ENCODE measurements at regions not wholly inside any gene's neighbourhood (a gene's known extent, or its start where the extent isn't known, plus 50 kb on each side); places are given as distances from the start of the nearest gene placed in this dataset.

GRCh38 chr15:81814882-81815455, 230.8 kb downstream of the MEX3B start:
- ChIA-PET CTCF (ENCODE audit: low intra/inter-chr PET ratio) (no interaction called here), POLR2A (interaction anchor here (1.8 kb wide), 1 partner anchor 17 kb away, joined by 3 read pairs; no protein-coding TSS in a partner anchor)
- Histone ChIP-seq H3K4me2 (ENCODE audit: insufficient read depth, low read length) (no peak overlapping the region), H3K27me3 (ENCODE audit: control insufficient read depth in 2 of 2, insufficient read depth in 2 of 2, low read length in 2 of 2) (no peaks in the 10 kb centered on the region), H2AFZ (ENCODE audit: low read depth, low read length) (no peak overlapping the region), H3K9ac (ENCODE audit: insufficient read depth in 1 of 2, low read depth in 2 of 2, low read length in 2 of 2) (0 out of 4 replicates have a peak overlapping the region, but pooled peaks of 1 of the 2 experiments have one; percentile 43), H3K9me1 (ENCODE audit: control insufficient read depth, insufficient read depth, low read length) (no peaks in the 10 kb centered on the region), H3K27ac (ENCODE audit: extremely low read depth, low read depth, low read length) (no peak overlapping the region), H4K20me1 (replicated peaks; ENCODE audit: control insufficient read depth, insufficient read depth, low read length) (no peaks in the 10 kb centered on the region), H3K4me3 (no peak overlapping the region), H3K4me1 (replicated peaks in 1 of 2; ENCODE audit: control insufficient read depth in 2 of 2, insufficient read depth in 2 of 2, low read length in 2 of 2) (no peaks in the 10 kb centered on the region), H3K9me3 (replicated peaks; ENCODE audit: control insufficient read depth, insufficient read depth, low read depth, low read length) (no peaks in the 10 kb centered on the region), H3K36me3 (ENCODE audit: control insufficient read depth, insufficient read depth, low read length) (no peaks in the 10 kb centered on the region), H3K79me2 (ENCODE audit: control insufficient read depth, insufficient read depth, low read length) (no peaks in the 10 kb centered on the region)
- no peak; the same call in 2 of the 3 replicates for ATAC-seq
- intact Hi-C loops (cut with micrococcal nuclease) (loop anchor here (5.0 kb wide), 1 partner anchor 232 kb away; the partner anchor contains the start of gene MEX3B), in situ Hi-C loops (cut with MboI) (no loop called here)
- no peak for DNase-seq (ENCODE audit: extremely low read depth in 1 of 4, low spot score in 3 of 4)
- peak; percentile 32 for FAIRE-seq
- TF ChIP-seq ATF7 (IDR thresholded peaks at IDR 0.05), result no peak
- TF ChIP-seq E2F4 (CRISPR knock-in tag; IDR thresholded peaks at IDR 0.05; ENCODE audit: low read depth), result no peak
- peak; percentile 55; the same call in 1 of the 2 replicates for TF ChIP-seq SPI1 (IDR thresholded peaks at IDR 0.05; ENCODE audit: borderline replicate concordance, low read depth, low read length)
- WGBS (ENCODE audit: insufficient coverage, low coverage, missing lambda C conversion rate), result 47% methylated on average over 7 of the region's 7 CpGs
- no TSS peak for BruUV-seq (replicated peaks)

GRCh38 chr15:81813215-81813614, 232.6 kb downstream of the MEX3B start:
- in situ Hi-C loops (cut with MboI) (no loop called here), intact Hi-C loops (cut with micrococcal nuclease) (loop anchor here (2.0 to 5.0 kb wide), 3 partner anchors 126 to 332 kb away; partner anchors contain the start of gene MEX3B)
- H3K27me3 ChIP-seq (ENCODE audit: control insufficient read depth in 2 of 2, insufficient read depth in 2 of 2, low read length in 2 of 2), result no peaks in the 10 kb centered on the region
- H3K4me1 ChIP-seq (replicated peaks in 1 of 2; ENCODE audit: control insufficient read depth in 2 of 2, insufficient read depth in 2 of 2, low read length in 2 of 2), result no peaks in the 10 kb centered on the region
- H3K27ac ChIP-seq (ENCODE audit: extremely low read depth, low read depth, low read length), result no peak overlapping the region
- POLR2A ChIA-PET, result interaction anchor here (0.6 kb wide), 1 partner anchor 74 kb away, joined by 4 read pairs; no protein-coding TSS in a partner anchor
- CTCF ChIA-PET (ENCODE audit: low intra/inter-chr PET ratio), result no interaction called here
- no peak overlapping the region for H3K4me2 ChIP-seq (ENCODE audit: insufficient read depth, low read length)
- no TSS peak for BruUV-seq (replicated peaks)
- no peaks in the 10 kb centered on the region for H3K36me3 ChIP-seq (ENCODE audit: control insufficient read depth, insufficient read depth, low read length)
- WGBS (ENCODE audit: insufficient coverage, low coverage, missing lambda C conversion rate), result 15% methylated on average over 3 of the region's 3 CpGs
- FAIRE-seq (peak; percentile 90), DNase-seq (ENCODE audit: extremely low read depth in 1 of 4, low spot score in 3 of 4) (peak; percentile 14 to 46 (median 26)), ATAC-seq (peak; percentile 87)
- H3K9me1 ChIP-seq (ENCODE audit: control insufficient read depth, insufficient read depth, low read length), result no peaks in the 10 kb centered on the region
- no peak overlapping the region for H2AFZ ChIP-seq (ENCODE audit: low read depth, low read length)
- no peaks in the 10 kb centered on the region for H3K9me3 ChIP-seq (replicated peaks; ENCODE audit: control insufficient read depth, insufficient read depth, low read depth, low read length)
- H3K4me3 ChIP-seq, result no peak overlapping the region
- H4K20me1 ChIP-seq (replicated peaks; ENCODE audit: control insufficient read depth, insufficient read depth, low read length), result no peaks in the 10 kb centered on the region
- H3K79me2 ChIP-seq (ENCODE audit: control insufficient read depth, insufficient read depth, low read length), result no peaks in the 10 kb centered on the region
- H3K9ac ChIP-seq (ENCODE audit: insufficient read depth in 1 of 2, low read depth in 2 of 2, low read length in 2 of 2), result no peak overlapping the region
- TF ChIP-seq, protein P1, sequence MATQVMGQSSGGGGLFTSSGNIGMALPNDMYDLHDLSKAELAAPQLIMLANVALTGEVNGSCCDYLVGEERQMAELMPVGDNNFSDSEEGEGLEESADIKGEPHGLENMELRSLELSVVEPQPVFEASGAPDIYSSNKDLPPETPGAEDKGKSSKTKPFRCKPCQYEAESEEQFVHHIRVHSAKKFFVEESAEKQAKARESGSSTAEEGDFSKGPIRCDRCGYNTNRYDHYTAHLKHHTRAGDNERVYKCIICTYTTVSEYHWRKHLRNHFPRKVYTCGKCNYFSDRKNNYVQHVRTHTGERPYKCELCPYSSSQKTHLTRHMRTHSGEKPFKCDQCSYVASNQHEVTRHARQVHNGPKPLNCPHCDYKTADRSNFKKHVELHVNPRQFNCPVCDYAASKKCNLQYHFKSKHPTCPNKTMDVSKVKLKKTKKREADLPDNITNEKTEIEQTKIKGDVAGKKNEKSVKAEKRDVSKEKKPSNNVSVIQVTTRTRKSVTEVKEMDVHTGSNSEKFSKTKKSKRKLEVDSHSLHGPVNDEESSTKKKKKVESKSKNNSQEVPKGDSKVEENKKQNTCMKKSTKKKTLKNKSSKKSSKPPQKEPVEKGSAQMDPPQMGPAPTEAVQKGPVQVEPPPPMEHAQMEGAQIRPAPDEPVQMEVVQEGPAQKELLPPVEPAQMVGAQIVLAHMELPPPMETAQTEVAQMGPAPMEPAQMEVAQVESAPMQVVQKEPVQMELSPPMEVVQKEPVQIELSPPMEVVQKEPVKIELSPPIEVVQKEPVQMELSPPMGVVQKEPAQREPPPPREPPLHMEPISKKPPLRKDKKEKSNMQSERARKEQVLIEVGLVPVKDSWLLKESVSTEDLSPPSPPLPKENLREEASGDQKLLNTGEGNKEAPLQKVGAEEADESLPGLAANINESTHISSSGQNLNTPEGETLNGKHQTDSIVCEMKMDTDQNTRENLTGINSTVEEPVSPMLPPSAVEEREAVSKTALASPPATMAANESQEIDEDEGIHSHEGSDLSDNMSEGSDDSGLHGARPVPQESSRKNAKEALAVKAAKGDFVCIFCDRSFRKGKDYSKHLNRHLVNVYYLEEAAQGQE (IDR thresholded peaks at IDR 0.05; ENCODE audit: borderline replicate concordance), result peak; percentile 70
- TF ChIP-seq, protein P1 (CRISPR knock-in tag; IDR thresholded peaks at IDR 0.05; ENCODE audit: low read depth), result no peak
